OCI-LY1 (cell line): ENCODE measurements at regions not wholly inside any gene's neighbourhood (a gene's known extent, or its start where the extent isn't known, plus 50 kb on each side); places are given as distances from the start of the nearest gene placed in this dataset.

Experiments
- CTCF ChIP-seq: fragments of 200-600 bp; sonication (generic), shearing (Covaris generic); IDR thresholded peaks from 2 replicates; pipeline ENCODE4 v1.5.1; 2017; ENCODE audit warnings: mild to moderate bottlenecking, antibody characterized with exemption, low read length, moderate library complexity, mixed read lengths
- EZH2 ChIP-seq: fragments of 200-600 bp; sonication (generic), shearing (Covaris generic); IDR thresholded peaks from 2 replicates; pipeline ENCODE4 v1.8.0; 2017; ENCODE audit warnings: borderline replicate concordance, mixed run types, mild to moderate bottlenecking, antibody characterized with exemption, low read length, moderate library complexity, mixed read lengths

GRCh38 chr5:85951707-85952210 lies 666.0 kb upstream of the COX7C start:
- TF ChIP-seq CTCF: no peak
- no peak for TF ChIP-seq EZH2
